HepG2 (cell line): ENCODE measurements at regions not wholly inside any gene's neighbourhood (a gene's known extent, or its start where the extent isn't known, plus 50 kb on each side); places are given as distances from the start of the nearest gene placed in this dataset.

Source experiments
- ATF6 ChIP-seq: sonication (generic); formaldehyde crosslinking; conservative IDR thresholded peaks from 2 replicates; pipeline ENCODE4 v1.4.0; 2020; ENCODE audit warnings: missing genetic modification reagents
- BHLHE40 ChIP-seq: IDR thresholded peaks from 2 replicates; pipeline ENCODE4 v1.6.1; 2011; ENCODE audit warnings: low read length, improper control_type of control experiment
- BRF2 ChIP-seq: sonication (generic); formaldehyde crosslinking; IDR thresholded peaks from 2 replicates; pipeline ENCODE4 v1.8.1; 2022; ENCODE audit warnings: mild to moderate bottlenecking, missing genetic modification reagents
- CCAR2 ChIP-seq: fragments of 200-400 bp; formaldehyde crosslinking; optimal IDR thresholded peaks from 2 replicates; pipeline ENCODE3; 2018; ENCODE audit warnings: low read depth, mild to moderate bottlenecking, low read length, moderate library complexity
- FOXA3 ChIP-seq: IDR thresholded peaks from 2 replicates; pipeline ENCODE4 v1.6.1; 2016; ENCODE audit warnings: missing genetic modification reagents, missing compliant biosample characterization
- FOXK2 ChIP-seq: fragments of 450-650 bp; IDR thresholded peaks from 2 replicates; pipeline ENCODE4 v1.6.1; 2016
- LRRFIP1 ChIP-seq: sonication (generic); formaldehyde crosslinking; conservative IDR thresholded peaks from 2 replicates; pipeline ENCODE4 v1.4.0; 2020; ENCODE audit warnings: missing genetic modification reagents
- PRDM4 ChIP-seq: sonication (generic); formaldehyde crosslinking; IDR thresholded peaks from 2 replicates; pipeline ENCODE4 v1.9.0; 2021; ENCODE audit warnings: missing genetic modification reagents, borderline replicate concordance
- RBAK ChIP-seq: sonication (generic); formaldehyde crosslinking; IDR thresholded peaks from 2 replicates; pipeline ENCODE4 v1.5.1; 2020; ENCODE audit warnings: mild to moderate bottlenecking, missing genetic modification reagents
- RORA ChIP-seq: sonication (generic); formaldehyde crosslinking; IDR thresholded peaks from 2 replicates; pipeline ENCODE4 v1.5.0; 2020; ENCODE audit warnings: mild to moderate bottlenecking, missing genetic modification reagents, moderate library complexity
- SIX1 ChIP-seq: sonication (generic); formaldehyde crosslinking; IDR thresholded peaks from 2 replicates; pipeline ENCODE4 v1.4.0; 2020; ENCODE audit warnings: missing genetic modification reagents, borderline replicate concordance
- SP5 ChIP-seq: IDR thresholded peaks from 2 replicates; pipeline ENCODE4 v1.6.1; 2016; ENCODE audit warnings: low read depth, borderline replicate concordance
- TBX3 ChIP-seq: fragments of 450-650 bp; IDR thresholded peaks from 2 replicates; pipeline ENCODE4 v1.6.1; 2017; ENCODE audit warnings: antibody characterized with exemption, mild to moderate bottlenecking, inconsistent platforms, borderline replicate concordance
- TCF12 ChIP-seq, 2 experiments: fragments of 450-650 bp in 1 of 2; sonication (generic) in 1 of 2; formaldehyde crosslinking in 1 of 2; IDR thresholded peaks; 2 replicates each; pipeline versions ENCODE4 v1.6.1 to v1.8.0; 2017 to 2022; ENCODE audit warnings: antibody characterized with exemption in 1 of 2, mild to moderate bottlenecking in 1 of 2, missing genetic modification reagents in 1 of 2, moderate library complexity in 1 of 2
- YEATS2 ChIP-seq: sonication (generic); formaldehyde crosslinking; IDR thresholded peaks from 2 replicates; pipeline ENCODE4 v1.4.0; 2020; ENCODE audit warnings: missing genetic modification reagents, borderline replicate concordance
- ZFX ChIP-seq: sonication (generic); formaldehyde crosslinking; IDR thresholded peaks from 2 replicates; pipeline ENCODE4 v1.4.0; 2020; ENCODE audit warnings: mild to moderate bottlenecking, low read depth, missing genetic modification reagents, moderate library complexity
- ZNF292 ChIP-seq: sonication (generic); formaldehyde crosslinking; IDR thresholded peaks from 2 replicates; pipeline ENCODE4 v1.8.1; 2022; ENCODE audit warnings: mild to moderate bottlenecking, low read depth, missing genetic modification reagents, borderline replicate concordance
- ZZZ3 ChIP-seq: sonication (generic); formaldehyde crosslinking; IDR thresholded peaks from 2 replicates; pipeline ENCODE4 v1.4.0; 2020; ENCODE audit warnings: missing genetic modification reagents, mild to moderate bottlenecking, borderline replicate concordance

GRCh38 chr17:72539981-72540897, 419.4 kb downstream of the SOX9 start (continued):
- TF ChIP-seq PRDM4, result no peak
- TF ChIP-seq SP5 (CRISPR knock-in tag), result peak; percentile 28; the same call in 1 of the 2 replicates
- no peak for TF ChIP-seq YEATS2 (CRISPR knock-in tag)
- peak; percentile 43 for TF ChIP-seq ZFX
- no peak for TF ChIP-seq CCAR2
- TF ChIP-seq FOXA3, result peak; percentile 32; the same call in 1 of the 2 replicates
- no peak; the same call in 1 of the 2 replicates for TF ChIP-seq SIX1
- no peak for TF ChIP-seq TBX3
- TF ChIP-seq TCF12 (IDR thresholded peaks at IDR 0.05), result no peak
- no peak for TF ChIP-seq TCF12 (CRISPR knock-in tag; IDR thresholded peaks at IDR 0.05)
- no peak for TF ChIP-seq LRRFIP1
- TF ChIP-seq ZZZ3, result no peak
- no peak for TF ChIP-seq FOXK2
- TF ChIP-seq RORA (CRISPR knock-in tag), result no peak
- TF ChIP-seq RBAK (CRISPR knock-in tag), result no peak
- TF ChIP-seq ZNF292 (CRISPR knock-in tag), result no peak
- TF ChIP-seq BRF2 (CRISPR knock-in tag), result no peak
- TF ChIP-seq BHLHE40, result no peak
- TF ChIP-seq ATF6, result no peak
